C1 segment of cervical spinal cord (tissue), 14 donors: ENCODE measurements at regions not wholly inside any gene's neighbourhood (a gene's known extent, or its start where the extent isn't known, plus 50 kb on each side); places are given as distances from the start of the nearest gene placed in this dataset.
"Not testable (repeated sequence)": the region's sequence is repeated elsewhere in the genome, so short reads cannot be mapped to it uniquely, and the experiment has no call there.

Experiments
- DNase-seq, 14 donors: peaks; one replicate each; lab custom pipeline; 2025; lab: John Stamatoyannopoulos, UW

DNA sequence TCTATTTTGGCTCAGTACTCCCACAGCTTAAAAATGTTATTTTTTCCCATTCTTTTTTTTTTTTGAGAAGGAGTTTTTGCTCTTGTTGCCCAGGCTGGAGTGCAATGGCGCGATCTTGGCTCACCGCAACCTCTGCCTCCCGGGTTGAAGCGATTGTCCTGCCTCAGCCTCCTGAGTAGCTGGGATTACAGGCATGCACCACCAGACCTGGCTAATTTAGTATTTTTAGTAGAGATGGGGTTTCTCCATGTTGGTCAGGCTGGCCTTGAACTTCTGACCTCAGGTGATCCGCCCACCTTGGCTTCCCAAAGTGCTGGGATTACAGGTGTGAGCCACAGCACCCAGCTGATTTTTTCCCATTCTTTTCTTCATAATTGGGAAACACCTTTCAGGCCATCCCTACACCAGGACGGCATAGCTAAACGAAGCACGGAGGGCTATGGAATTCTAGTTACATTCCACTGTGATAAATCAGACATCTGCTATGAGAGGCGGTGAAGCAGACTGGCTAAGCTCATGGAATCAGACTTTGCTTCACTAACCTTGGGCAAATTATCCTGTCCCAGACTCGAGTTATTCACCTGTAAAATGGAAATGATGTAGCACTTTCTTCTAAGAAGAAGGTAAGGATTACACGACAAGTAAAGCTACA is 68.7 kb upstream of the ZFAND5 start:
- DNase-seq: not testable (repeated sequence)

DNA sequence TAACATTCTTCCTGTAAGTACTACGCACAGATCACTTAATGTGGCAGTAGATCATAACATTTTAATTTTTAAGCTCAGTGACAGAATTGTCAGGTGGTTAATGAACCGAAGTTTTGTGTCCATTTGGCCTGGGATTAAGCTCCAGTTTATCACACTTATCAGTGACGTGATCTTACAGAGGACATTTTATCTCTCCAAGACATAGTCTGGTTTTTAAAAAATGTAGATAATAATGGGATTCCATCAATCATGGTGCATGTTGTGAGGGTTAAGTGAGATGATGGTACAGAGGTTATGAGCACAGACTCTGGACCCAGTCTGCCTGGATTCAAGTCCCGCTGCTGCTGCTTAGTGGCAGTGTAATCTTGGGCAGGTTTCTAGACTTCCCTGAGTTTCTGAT is 66.0 kb upstream of the ZFAND5 start:
- DNase-seq: no peak

DNA sequence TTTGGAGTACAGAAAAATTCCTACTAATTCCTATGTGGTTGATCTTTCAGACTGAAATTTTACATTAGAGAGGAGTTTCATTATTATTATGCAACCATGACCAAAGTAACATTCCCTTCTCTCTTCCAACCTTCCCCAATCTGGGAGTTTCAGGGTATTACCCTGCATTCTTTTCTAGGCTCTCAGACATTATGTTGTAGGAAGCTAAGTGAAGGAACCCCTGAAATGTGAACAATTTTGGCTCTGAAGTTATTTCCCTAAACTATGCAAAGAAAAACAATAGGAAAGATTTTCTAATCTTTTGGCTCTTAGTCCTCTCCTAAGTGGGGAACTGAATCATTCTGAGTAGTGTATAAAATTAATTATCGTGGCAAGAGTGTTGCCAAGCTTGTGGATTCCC is 63.3 kb upstream of the ZFAND5 start:
- DNase-seq: no peak

DNA sequence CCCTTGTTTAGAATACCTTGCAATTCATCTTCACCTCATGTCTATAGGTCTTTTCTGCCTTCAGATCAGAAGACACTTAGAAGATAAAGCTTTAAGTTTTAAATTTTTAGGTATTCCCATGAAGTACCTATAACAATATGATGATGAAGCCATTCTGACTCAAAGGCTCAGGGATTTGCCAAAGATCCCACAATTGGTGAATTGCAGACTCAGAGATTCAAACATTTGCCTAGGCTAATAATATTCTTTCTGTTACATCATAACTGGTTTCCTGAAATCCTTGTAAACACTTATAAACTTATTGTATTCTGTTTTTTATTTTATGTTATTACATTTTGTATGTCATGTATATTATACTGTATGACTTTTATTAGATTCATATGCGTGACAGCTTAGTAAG is 62.8 kb upstream of the ZFAND5 start:
- no peak for DNase-seq

DNA sequence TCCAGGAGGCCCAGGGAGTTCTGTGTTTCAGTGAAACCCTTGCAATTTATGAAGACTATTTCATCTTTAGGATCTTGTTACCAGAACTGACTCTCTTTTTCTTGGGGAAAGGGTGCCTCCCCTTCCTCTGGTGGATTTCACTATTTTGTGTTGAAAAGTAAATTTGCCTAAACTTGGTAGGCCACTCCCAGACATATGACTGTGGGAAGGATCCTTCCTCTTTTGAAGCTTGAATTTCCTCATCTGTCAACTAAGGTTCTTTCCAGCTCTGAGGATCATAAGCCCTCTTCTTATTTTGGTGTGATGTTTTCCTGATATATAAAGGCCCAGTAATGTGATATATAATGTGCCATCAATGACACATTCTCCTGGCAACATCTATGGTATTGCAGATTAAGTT is 59.1 kb upstream of the ZFAND5 start:
- no peak for DNase-seq

DNA sequence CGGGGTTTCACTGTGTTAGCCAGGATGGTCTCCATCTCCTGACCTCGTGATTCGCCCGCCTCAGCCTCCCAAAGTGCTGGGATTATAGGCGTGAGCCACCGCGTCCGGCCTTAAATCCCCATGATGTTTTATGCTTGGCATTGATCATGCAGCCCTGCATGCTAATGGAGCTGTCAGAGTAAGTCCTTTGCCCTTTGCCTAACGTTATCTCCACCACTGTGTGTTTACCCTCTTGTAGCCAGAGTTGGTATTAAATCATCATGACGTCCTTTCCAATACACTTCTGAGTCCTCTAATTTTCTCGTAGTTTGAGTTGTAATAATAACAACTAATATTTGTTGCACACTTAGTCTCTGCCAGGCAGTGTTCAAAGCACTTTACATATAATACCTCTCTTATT is 57.2 kb upstream of the ZFAND5 start:
- DNase-seq: no peak

DNA sequence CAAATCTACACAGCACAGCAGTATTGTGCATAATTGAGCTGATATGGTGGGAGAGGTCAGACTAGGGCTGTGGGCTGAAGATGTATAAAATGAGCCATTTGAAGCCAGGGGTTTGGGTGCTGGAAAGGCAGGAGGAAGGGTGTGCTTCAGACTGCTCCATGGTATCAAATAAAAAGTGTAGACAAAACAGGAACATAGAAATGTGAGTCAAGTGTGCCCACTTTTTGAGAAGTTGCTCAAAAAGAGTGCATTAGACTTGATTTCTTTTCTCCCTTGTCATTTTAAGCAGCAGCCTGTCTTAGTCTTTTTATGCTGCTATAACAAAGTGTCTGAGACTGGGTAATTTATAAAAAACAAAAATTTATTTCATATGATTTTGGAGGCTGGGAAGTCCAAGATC is 55.8 kb upstream of the ZFAND5 start:
- no peak for DNase-seq

DNA sequence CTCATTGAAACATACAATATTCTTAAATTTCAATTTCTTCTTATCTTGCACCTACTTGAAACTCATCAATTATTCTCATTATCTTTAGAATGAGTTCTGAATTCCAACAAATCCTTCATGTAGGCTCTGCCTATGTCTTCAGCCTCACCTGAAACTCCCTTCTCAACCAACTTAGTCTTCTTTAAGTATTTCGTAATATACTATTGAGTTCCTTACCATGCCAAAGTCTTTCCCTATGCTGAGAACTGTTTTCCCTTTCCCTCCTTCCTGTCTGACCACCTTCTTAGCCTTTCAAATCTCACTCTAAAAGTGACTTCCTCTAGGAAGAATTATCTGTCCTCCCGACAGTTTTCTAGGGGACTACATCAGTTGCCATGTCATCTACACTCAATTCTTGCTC is 50.9 kb upstream of the ZFAND5 start:
- DNase-seq: no peak

DNA sequence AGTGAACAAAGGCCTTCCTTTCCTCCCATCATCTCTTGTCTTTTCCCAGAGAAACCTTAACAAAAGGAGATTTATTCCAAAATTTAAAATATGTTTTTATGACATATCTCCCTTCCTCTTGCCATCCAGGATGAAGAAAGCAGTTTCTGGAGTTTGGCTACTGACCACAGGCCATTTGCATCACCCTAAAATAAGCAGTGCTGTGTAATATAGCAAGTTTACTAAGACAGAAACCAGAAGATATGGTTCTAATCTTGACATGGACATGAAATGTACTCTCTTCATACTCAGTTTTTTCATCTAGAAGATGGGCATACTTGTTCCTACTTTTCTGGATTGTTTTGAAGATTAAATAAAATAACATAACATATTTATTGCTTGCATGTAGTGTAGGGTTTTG is 50.2 kb upstream of the ZFAND5 start:
- no peak for DNase-seq
